ENCODE measurements at regions not wholly inside any gene's neighbourhood (a gene's known extent, or its start where the extent isn't known, plus 50 kb on each side); places are given as distances from the start of the nearest gene placed in this dataset.
"Not testable (repeated sequence)": the region's sequence is repeated elsewhere in the genome, so short reads cannot be mapped to it uniquely, and the experiment has no call there.

- DNase-seq (ENCODE audit: low read depth), result no peak
Observed at GRCh38 chr12:69028941-69029729, 96.2 kb upstream of the CPM start.

DNA sequence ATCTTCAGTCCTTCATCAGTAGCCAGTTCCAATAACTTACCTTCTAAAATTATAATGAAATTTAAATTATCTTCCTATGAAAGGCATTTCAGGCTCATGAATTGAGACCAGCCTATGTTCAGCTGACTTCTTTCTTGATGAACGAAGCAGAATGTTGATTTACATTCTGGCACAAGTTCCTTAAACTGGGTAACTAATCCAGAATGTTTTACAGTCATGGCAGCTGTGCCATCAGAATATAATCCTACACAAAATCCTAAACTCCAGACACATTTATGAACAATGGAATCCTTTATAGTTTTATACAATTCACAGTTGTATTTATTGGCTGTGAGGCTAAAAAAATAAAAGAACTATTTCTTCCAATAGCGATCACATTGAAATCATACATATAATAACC lies 97.3 kb upstream of the CPM start:
- no peak for DNase-seq (ENCODE audit: low read depth)

GRCh38 chr12:69036533-69036932 lies 103.6 kb upstream of the CPM start:
- no peak for DNase-seq (ENCODE audit: low read depth)

GRCh38 chr12:69036999-69037398 lies 104.0 kb upstream of the CPM start:
- no peak for DNase-seq (ENCODE audit: low read depth)

DNA sequence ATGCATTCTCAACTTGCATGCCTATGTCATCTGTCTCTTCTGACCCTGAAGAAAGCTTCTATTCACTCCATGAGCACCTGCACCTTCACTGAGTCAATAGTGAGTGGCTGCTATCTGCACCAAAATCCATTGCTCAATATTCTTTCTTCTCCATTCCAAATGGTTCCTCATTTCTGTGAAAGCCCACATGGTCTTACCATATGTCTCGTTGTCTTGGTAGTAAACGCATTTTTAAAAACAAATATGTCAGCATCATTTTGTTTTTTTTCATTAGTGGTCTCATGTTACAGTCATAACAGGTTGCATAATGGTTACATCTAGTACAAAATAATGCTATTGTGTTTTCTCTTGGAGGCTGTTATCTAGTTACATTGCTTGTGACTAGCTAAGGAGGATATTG lies 106.9 kb upstream of the CPM start:
- no peak for DNase-seq (ENCODE audit: low read depth)

- DNase-seq (ENCODE audit: low read depth), result no peak
Observed at GRCh38 chr12:69042557-69042956, 109.6 kb upstream of the CPM start.

- DNase-seq (ENCODE audit: low read depth), result no peak
Observed at GRCh38 chr12:69042970-69043369, 110.0 kb upstream of the CPM start.

DNA sequence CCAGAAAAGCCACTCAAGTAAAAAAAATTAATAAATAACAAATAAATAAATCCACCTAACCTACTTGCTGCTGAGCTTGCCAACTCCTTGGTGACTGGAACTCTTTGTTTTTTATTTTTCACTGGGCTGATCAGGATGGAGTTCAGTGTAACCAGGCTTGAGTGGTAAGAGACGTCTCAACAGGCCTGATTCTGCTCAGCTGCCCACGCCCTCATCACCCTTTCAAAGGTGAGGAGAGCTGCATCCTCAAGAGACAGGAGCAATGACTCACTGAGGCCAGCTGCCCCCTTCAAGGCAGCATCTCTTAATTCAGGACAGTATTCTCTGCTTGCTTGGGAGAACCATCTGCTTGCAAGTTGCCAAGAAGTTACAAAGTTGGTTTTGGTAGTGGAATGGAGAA lies 111.9 kb upstream of the CPM start:
- no peak for DNase-seq (ENCODE audit: low read depth)

- DNase-seq (ENCODE audit: low read depth), result no peak
Observed at GRCh38 chr12:69045430-69045829, 112.5 kb upstream of the CPM start.

DNA sequence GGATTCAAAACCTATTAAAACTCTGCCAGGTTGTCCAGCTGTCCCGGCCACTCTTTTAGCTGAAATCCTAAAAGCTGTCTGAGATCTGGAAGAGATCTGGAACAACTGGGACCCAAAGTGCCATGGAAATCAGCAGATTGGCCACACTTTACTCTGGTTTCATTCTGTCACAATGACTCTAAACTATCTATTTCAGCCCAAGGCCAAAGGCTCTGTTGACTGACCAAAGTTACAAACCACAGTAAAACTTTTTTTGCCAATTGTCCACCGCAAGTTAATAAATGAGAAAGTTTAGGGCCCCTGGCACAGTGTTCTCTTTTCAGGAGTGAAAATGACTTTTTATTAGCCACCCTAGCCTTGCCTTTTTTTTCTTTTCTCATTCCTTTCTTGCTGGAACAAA lies 113.4 kb upstream of the CPM start:
- DNase-seq (ENCODE audit: low read depth), result no peak

DNA sequence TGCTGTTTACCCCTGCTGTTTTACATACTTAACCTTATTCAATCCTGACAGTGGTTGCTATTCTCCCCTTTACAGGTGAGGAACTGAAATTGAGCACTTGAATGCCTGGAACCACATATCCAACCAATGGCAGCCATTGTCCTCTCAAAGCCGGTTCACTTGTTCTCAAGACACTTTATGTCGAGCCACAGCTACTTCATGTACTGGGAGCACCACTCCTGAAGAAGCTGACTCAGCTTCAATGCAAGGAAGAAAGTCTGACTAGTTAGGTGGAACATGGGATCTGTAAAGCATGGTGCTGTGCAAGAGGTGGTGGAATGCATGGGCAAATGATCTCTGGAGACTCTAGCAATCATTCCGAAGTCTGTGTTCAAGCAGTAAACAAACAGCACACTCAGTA lies 113.9 kb upstream of the CPM start:
- DNase-seq (ENCODE audit: low read depth), result no peak

DNA sequence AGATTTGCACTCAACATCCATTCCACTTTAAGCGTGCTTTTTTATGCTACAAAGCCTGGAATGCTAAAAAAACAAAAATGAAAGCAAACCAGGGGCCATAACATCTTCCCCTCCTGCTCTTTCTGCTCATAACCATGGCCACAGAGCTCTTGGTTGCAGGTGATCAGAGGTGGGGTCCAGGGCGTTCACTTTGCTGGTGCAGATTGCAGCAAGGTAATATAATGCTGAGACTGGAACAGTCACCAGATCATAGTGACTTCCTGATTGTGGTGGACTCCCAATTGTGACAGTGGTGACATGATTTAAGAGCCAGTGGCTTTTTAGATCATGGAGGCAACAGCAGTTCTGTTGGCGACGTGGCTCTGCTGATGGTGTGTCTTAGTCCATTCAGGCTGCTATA lies 115.0 kb upstream of the CPM start:
- DNase-seq (ENCODE audit: low read depth), result no peak

- not testable (repeated sequence) for DNase-seq (ENCODE audit: low read depth)
Observed at GRCh38 chr12:69049855-69050254, 116.9 kb upstream of the CPM start.

- DNase-seq (ENCODE audit: low read depth), result no peak
Observed at GRCh38 chr12:69052613-69053408, 119.8 kb upstream of the CPM start.

DNA sequence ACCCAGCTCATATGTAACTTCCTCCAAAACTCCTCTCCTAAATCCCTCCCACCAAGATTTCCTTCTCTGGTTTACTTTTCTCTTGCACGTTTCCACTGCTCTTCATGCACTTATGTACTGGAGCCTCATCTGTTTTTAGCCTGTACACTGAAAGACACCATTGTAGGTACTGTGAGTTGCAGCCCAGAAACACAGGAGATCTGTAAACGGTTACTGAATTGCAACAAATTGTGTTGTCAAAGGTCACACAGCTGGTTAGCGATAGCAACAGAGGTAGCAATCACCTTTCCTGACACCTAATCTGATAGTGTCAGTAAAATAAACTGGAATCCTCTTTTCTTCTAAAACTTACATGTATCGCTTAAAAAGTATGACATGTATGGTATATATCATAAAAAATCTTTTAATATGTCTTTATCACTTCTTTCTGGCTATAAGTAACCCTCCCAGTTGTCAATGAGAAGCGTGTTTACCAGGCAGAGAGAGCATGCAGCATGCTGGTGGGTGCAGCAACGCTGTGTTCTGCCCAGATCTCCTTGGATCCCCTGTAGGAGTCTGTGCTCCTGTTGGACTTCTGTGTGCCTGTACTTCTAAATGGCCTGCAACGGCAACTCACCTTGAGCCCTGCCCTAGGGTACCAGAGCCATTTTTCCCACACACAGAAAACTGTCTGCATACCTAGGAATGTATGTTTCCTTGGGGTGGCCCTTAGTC lies 121.5 kb upstream of the CPM start:
- no peak for DNase-seq (ENCODE audit: low read depth)

- DNase-seq (ENCODE audit: low read depth), result no peak
Observed at GRCh38 chr12:69055280-69055679, 122.3 kb upstream of the CPM start.

DNA sequence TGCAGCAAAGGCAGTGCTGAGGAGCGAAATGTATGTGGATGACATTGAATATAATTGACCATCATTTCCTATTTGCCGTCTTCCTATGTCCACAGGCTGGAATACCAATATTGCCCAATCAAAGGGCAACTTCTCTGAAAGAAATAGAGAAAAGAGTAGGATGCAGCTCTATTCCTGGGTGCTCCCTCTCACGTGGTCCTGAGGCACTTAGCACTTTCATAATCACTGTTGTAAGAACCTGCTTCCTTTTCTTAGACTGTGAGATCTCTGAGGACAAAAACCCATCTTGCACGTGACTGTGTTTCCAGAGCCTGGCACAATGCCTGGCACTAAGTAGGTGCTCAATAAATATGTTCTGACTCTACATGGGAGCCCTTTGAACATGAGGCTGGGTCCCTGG lies 122.7 kb upstream of the CPM start:
- no peak for DNase-seq (ENCODE audit: low read depth)

- no peak for DNase-seq (ENCODE audit: low read depth)
Observed at GRCh38 chr12:69056743-69057515, 124.0 kb upstream of the CPM start.

DNA sequence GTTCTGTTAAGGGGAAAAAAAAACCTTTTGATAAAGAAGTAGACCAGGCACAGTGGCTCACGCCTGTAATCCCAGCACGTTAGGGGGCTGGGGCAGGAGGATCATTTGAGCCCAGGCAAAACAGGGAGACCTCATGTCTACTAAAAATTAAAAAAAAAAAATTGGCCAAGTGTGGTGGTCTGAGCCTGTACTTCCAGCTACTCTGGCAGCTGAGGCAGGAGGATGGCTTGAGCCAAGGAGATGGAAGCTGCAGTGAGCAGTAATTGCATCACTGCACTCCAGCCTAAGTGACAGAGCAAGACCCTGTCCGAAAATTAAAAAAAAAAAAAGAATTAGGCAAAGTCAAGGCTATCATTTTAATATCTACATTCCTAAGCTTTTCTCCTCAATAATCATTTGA lies 124.8 kb upstream of the CPM start:
- no peak for DNase-seq (ENCODE audit: low read depth)

DNA sequence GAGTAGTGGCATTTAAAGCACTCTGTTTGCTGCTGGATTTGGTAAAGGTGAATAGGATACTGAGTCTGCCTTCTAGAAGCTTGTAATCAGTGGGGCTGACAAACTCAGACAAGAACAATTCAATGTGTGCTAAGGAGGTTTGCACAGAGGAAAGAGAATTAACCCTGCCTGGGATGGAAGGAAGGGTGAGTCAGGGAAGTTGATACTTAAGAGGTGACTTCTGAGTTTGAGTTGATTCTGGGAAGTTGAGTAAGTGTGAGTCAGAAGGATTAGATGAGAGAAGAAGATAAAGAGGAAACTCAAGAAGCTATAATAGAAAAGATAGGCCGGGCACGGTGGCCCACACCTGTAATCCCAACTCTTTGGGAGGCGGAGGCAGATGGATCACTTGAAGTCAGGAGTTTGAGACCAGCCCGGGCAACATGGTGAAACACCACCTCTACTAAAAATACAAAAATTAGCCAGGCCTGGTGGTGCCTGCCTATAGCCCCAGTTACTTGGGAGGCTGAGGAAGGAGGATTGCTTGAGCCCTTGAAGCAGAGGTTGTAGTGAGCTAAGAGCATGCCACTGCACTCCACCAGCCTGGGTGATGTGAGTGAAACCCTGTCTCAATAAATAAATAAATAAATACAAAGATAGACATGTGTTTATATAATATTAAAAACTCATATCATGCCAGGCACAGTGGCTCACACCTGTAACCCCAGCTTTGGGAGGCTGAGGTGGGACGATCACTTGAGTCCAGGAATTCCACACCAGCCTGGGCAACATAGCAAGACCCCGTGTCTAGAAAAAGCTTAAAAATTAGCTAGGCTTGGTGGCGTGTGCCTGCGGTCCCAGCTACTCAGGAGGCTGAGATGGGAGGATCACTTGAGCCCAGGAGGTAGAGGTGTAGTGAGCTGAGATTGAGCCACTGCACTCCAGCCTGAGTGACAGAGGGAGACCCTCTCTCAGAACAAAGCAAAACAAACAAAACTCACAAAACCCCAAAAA lies 126.8 kb upstream of the CPM start:
- DNase-seq (ENCODE audit: low read depth), result no peak

GRCh38 chr12:69061574-69061973 lies 128.6 kb upstream of the CPM start:
- DNase-seq (ENCODE audit: low read depth), result no peak

Measured in activated T-cell treated with anti-CD3 and anti-CD28 coated beads for 1 hour (primary cell).